ENCODE measurements at regions not wholly inside any gene's neighbourhood (a gene's known extent, or its start where the extent isn't known, plus 50 kb on each side); places are given as distances from the start of the nearest gene placed in this dataset.

DNA sequence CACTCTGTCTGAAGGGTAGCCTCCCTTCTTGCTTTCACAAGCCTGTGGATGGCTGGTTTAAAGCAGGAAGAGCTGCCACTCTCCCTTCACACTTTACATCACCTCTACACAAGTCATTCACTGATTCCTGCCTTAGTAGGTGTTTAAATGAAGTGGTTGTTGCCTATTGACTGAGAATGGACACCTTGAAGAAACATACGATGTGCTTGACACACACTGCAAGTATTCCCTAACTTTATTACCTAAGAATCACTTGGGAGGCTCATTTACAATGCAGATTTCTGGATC, 230.5 kb downstream of the PIK3R1 start:
- TF ChIP-seq, protein P1, sequence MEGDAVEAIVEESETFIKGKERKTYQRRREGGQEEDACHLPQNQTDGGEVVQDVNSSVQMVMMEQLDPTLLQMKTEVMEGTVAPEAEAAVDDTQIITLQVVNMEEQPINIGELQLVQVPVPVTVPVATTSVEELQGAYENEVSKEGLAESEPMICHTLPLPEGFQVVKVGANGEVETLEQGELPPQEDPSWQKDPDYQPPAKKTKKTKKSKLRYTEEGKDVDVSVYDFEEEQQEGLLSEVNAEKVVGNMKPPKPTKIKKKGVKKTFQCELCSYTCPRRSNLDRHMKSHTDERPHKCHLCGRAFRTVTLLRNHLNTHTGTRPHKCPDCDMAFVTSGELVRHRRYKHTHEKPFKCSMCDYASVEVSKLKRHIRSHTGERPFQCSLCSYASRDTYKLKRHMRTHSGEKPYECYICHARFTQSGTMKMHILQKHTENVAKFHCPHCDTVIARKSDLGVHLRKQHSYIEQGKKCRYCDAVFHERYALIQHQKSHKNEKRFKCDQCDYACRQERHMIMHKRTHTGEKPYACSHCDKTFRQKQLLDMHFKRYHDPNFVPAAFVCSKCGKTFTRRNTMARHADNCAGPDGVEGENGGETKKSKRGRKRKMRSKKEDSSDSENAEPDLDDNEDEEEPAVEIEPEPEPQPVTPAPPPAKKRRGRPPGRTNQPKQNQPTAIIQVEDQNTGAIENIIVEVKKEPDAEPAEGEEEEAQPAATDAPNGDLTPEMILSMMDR (IDR thresholded peaks at IDR 0.05) = no peak
- TF ChIP-seq POLR2AphosphoS5 (IDR thresholded peaks at IDR 0.05) (no peak), EP300 (IDR thresholded peaks at IDR 0.05; ENCODE audit: low read depth) (no peak), POLR2A (IDR thresholded peaks at IDR 0.05) (no peak)

Measured in transverse colon (tissue), 4 donors.